ENCODE measurements at regions not wholly inside any gene's neighbourhood (a gene's known extent, or its start where the extent isn't known, plus 50 kb on each side); places are given as distances from the start of the nearest gene placed in this dataset.

- Histone ChIP-seq H3K4me3 (no peak overlapping the region), H3K27me3 (no peaks in the 10 kb centered on the region), H3K9me3 (no peaks in the 10 kb centered on the region), H3K27ac (no peak overlapping the region), H3K36me3 (no peaks in the 10 kb centered on the region), H3K4me1 (no peaks in the 10 kb centered on the region)
- no peak for DNase-seq (ENCODE audit: low spot score in 2 of 2)
- intact Hi-C loops (cut with DNase I), result no loop called here
- no peak for TF ChIP-seq CTCF (IDR thresholded peaks at IDR 0.05)
Measured at GRCh38 chr3:154482507-154482906, 52.5 kb upstream of the GPR149 start.

- no peak for TF ChIP-seq CTCF (IDR thresholded peaks at IDR 0.05)
- Histone ChIP-seq H3K4me3 (no peak overlapping the region), H3K36me3 (no peaks in the 10 kb centered on the region), H3K27ac (no peak overlapping the region), H3K27me3 (no peaks in the 10 kb centered on the region), H3K9me3 (no peaks in the 10 kb centered on the region), H3K4me1 (no peaks in the 10 kb centered on the region)
- intact Hi-C loops (cut with DNase I), result no loop called here
- no peak for DNase-seq (ENCODE audit: low spot score in 2 of 2)
Measured at GRCh38 chr3:154480033-154480432, 50.0 kb upstream of the GPR149 start.
